ENCODE measurements at regions not wholly inside any gene's neighbourhood (a gene's known extent, or its start where the extent isn't known, plus 50 kb on each side); places are given as distances from the start of the nearest gene placed in this dataset.
A peak's percentile ranks its signal among the peaks of the same experiment; 100 is the strongest.
"Not testable (repeated sequence)": the region's sequence is repeated elsewhere in the genome, so short reads cannot be mapped to it uniquely, and the experiment has no call there.

DNA sequence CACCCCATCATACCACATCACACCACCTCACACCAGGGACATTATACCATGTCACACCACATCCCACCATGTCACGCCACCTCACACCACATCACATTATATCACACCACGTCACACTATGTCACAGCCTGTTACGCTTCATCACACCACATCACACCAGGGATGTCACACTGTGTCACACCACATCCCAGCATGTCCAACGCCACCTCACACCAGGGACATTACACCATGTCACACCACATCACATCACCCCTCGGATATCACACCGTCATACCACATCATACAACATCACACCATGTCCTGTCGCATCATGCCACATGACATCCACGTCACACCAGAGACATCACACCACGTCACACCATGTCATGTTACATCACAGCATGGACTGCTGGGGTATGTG is 235.5 kb downstream of the TMEM121 start:
- 58 to 74% (median 66%) methylated on average over 9 of the region's 9 CpGs for WGBS, 4 donors
- intact Hi-C loops (cut with DNase I) = loop anchor here (2.0 to 5.0 kb wide), 2 partner anchors 145 kb away; no protein-coding TSS in a partner anchor
- Histone ChIP-seq H3K36me3 (replicated peaks in 1 of 2) (no peaks in the 10 kb centered on the region), H3K9me3 (replicated peaks in 1 of 3) (no peaks in the 10 kb centered on the region), H3K27me3 (no peaks in the 10 kb centered on the region), H3K4me1 (replicated peaks in 1 of 2) (no peaks in the 10 kb centered on the region), H3K27ac (no peak overlapping the region), H3K4me3 (no peak overlapping the region)
- DNase-seq = peak in 1 of 7 donors; percentile 44
- TF ChIP-seq, protein P1, sequence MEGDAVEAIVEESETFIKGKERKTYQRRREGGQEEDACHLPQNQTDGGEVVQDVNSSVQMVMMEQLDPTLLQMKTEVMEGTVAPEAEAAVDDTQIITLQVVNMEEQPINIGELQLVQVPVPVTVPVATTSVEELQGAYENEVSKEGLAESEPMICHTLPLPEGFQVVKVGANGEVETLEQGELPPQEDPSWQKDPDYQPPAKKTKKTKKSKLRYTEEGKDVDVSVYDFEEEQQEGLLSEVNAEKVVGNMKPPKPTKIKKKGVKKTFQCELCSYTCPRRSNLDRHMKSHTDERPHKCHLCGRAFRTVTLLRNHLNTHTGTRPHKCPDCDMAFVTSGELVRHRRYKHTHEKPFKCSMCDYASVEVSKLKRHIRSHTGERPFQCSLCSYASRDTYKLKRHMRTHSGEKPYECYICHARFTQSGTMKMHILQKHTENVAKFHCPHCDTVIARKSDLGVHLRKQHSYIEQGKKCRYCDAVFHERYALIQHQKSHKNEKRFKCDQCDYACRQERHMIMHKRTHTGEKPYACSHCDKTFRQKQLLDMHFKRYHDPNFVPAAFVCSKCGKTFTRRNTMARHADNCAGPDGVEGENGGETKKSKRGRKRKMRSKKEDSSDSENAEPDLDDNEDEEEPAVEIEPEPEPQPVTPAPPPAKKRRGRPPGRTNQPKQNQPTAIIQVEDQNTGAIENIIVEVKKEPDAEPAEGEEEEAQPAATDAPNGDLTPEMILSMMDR (IDR thresholded peaks at IDR 0.05) = no peak
- TF ChIP-seq POLR2A (IDR thresholded peaks at IDR 0.05) = no peak

DNA sequence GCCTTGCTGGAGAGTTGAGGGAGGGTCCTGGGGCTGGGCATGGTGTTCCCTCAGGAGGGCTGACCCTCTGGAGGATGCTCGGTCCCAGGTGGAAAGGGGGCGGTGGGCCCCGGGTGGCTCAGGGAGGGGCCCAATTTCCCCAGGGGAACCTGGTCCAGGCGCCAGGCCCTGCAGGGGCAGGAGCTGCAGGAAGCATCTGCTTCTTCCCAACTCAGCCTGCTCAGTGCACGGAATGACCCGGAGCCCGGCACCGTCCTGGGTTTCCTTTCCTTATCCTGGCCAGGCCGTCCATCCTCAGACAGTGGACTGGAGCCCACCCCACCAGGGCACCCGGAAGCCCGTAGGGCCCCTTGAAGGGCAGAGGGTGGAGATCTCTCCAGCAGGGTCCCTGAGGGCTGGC is 235.9 kb downstream of the TMEM121 start:
- H3K27me3 ChIP-seq; H3K9me3 ChIP-seq (replicated peaks in 1 of 3); H3K27ac ChIP-seq; H3K4me1 ChIP-seq (replicated peaks in 1 of 2); H3K4me3 ChIP-seq; DNase-seq; H3K36me3 ChIP-seq (replicated peaks in 1 of 2): not testable (repeated sequence)
- WGBS, 4 donors = 53 to 68% methylated on average over 3 to 4 of the region's 11 CpGs; no CpG with 5 or more reads in 2 of the 4 donors
- intact Hi-C loops (cut with DNase I) = loop anchor here in 1 of 2 donors (5.0 kb wide), 1 partner anchor 145 kb away; no protein-coding TSS in a partner anchor

DNA sequence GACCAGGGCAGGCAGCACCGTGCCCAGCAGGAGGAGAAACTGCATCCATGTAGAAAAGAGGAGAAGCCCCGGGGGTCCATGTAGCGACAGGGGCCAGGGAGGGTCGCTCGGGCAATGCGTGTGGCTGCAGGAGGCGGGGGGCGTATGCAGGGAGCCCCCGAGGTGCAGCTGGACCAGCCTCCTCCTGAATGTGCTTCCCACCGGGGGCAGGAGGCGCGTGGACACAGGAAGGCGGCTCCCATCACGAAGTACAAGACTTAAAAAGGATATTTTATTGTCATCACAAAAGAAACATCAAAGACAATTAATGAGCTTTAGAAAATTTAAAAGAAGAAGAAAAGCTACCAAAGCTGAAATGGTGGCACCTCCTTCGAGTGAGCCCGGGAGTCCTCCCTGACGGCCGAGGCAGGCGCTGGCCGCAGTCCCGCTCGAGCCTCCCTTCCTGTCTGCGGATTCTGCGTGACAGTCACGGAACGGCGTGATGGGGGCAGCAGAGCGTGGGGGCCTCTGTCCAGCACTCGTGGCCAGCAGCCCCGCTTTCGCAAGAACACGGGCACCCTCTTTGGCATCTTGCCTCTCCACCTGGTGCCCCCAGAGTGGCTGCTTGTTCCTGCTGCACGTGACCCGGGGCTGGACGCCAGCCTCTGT is 238.0 kb downstream of the TMEM121 start:
- intact Hi-C loops (cut with DNase I) = loop anchor here in 1 of 2 donors (5.0 kb wide), 1 partner anchor 147 kb away; no protein-coding TSS in a partner anchor
- not testable (repeated sequence) for H3K27me3 ChIP-seq; DNase-seq; H3K9me3 ChIP-seq (replicated peaks in 1 of 3); H3K27ac ChIP-seq; H3K36me3 ChIP-seq (replicated peaks in 1 of 2); H3K4me1 ChIP-seq (replicated peaks in 1 of 2); H3K4me3 ChIP-seq
- 77 to 81% (median 79%) methylated on average over 6 to 28 of the region's 35 CpGs for WGBS, 4 donors

DNA sequence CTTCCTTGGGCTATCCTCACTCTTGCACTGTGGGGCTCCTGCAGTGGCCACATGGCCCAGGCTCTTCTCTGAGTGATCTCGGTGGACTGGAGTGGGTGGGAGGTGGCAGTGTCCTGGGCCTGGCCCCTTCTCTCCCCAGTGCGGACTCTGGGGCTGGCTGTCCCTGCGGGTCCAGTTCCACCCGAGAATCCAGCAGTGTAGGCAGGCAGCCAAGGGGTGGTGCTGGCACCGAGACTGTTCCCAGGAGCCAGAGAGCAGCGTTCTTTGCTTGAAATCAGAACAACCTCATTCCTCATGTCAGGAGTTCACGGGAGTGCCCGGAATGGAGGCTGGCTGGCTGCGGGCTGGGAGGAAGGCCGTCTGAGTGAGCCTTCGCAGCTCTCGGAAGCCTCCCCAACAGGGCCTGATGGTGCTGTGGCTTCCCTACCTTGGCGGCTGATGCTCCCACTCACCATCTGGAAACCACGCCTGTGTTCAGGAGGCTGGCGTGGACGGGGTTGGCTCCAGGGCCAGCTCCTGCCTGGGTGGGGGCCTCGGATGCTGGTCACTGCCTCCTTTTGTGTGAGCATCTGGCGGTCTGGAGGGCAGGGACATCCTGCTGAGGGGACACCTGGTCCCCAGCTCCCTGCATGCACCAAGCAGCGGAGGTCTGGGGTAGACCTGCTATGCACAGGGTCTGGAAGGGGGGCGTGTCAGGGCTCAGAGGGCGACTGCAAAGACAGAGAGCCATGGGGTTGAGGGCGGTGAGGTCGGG is 238.9 kb downstream of the TMEM121 start:
- H3K36me3 ChIP-seq (replicated peaks in 1 of 2); H3K4me1 ChIP-seq (replicated peaks in 1 of 2); DNase-seq; intact Hi-C loops (cut with DNase I); H3K27ac ChIP-seq; H3K27me3 ChIP-seq; H3K9me3 ChIP-seq (replicated peaks in 1 of 3); H3K4me3 ChIP-seq: not testable (repeated sequence)
- WGBS, 4 donors = 78 to 89% (median 83%) methylated on average over 3 to 14 of the region's 23 CpGs

DNA sequence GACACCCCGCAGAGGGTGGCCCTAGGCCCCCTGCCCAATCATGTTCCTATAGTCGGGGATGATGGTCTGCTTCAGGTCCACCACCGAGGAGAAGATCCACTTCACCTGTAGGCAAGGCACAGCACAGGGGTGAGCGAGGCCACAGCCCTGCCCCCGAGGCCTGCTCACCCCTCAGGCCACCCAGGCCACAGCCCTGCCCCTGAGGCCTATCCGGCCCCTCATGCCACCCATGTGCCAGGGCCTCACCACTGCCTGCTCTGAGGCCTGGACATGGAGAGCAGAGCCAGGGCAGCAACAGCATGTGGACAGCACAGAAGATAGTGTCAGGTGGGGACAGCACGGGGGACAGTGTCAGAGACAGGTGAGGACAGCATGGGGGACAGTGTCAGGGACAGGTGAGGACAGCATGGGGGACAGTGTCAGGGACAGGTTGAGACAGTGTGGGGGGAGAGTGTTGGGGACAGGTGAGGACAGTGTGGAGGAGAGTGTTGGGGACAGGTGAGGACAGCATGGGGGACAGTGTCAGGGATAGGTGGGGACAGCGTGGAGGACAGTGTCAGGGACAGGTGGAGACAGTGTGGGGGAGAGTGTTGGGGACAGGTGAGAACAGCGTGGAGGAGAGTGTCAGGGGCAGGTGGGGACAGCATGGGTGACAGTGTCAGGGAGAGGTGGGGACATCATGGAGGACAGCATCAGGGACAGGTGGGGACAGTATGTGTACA is 239.7 kb downstream of the TMEM121 start:
- no peak for TF ChIP-seq POLR2A (IDR thresholded peaks at IDR 0.05)
- Histone ChIP-seq H3K9me3 (replicated peaks in 1 of 3) (no peaks in the 10 kb centered on the region), H3K27me3 (no peaks in the 10 kb centered on the region), H3K27ac (no peak overlapping the region), H3K4me1 (replicated peaks in 1 of 2) (no peaks in the 10 kb centered on the region), H3K36me3 (replicated peaks in 1 of 2) (no peaks in the 10 kb centered on the region), H3K4me3 (no peak overlapping the region)
- DNase-seq = no peak
- intact Hi-C loops (cut with DNase I) = no loop called here
- 74 to 85% (median 80%) methylated on average over 8 to 9 of the region's 9 CpGs for WGBS, 4 donors

DNA sequence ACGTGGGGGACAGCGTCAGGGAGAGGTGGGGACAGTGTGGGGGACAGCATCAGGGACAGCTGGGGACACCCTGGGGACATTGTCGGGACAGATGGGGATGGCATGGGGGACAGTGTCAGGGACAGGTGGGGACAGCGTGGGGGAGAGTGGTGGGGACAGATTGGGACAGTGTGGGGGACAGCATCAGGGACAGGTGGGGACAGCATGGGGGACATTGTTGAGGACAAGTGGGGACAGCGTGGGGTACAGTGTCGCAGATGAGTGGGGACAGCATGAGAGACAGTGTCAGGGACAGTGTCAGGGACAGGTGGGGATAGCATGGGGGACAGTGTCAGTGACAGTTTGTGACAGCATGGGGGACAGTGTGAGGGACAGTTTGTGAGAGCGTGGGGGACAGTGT is 240.9 kb downstream of the TMEM121 start:
- 68 to 81% (median 77%) methylated on average over 5 to 7 of the region's 7 CpGs for WGBS, 4 donors
- intact Hi-C loops (cut with DNase I) = no loop called here
- no peaks in the 10 kb centered on the region for H3K9me3 ChIP-seq (replicated peaks in 1 of 3)
- no peaks in the 10 kb centered on the region for H3K4me1 ChIP-seq (replicated peaks in 1 of 2)
- H3K4me3 ChIP-seq = no peak overlapping the region
- no peak for DNase-seq
- H3K36me3 ChIP-seq (replicated peaks in 1 of 2) = no peaks in the 10 kb centered on the region
- TF ChIP-seq POLR2A (IDR thresholded peaks at IDR 0.05) = no peak
- TF ChIP-seq, protein P1 (IDR thresholded peaks at IDR 0.05) = no peak
- H3K27me3 ChIP-seq = no peaks in the 10 kb centered on the region
- no peak overlapping the region for H3K27ac ChIP-seq

DNA sequence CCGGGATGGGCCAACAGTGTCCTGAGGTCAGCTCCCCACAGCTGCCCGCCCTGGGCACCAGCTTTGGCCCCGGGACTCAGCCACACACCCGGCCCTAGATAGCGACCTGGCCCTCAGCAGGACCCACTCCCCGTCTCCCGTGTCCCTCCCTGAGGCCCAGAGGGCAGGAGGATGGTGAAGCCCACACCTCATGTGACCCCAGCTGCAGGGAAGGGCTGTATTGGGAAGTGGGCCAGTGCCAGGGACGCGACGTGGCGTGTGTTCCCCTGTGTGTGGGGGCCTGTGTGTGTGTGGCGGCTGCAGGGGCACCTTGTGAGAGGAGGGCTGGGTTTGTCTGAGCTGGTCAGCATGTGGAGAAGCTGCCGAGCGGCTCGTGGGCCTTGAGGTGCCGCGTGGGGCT is 241.7 kb downstream of the TMEM121 start:
- H3K27me3 ChIP-seq; H3K9me3 ChIP-seq (replicated peaks in 1 of 3); H3K4me1 ChIP-seq (replicated peaks in 1 of 2); H3K4me3 ChIP-seq; H3K36me3 ChIP-seq (replicated peaks in 1 of 2); H3K27ac ChIP-seq; DNase-seq; intact Hi-C loops (cut with DNase I): not testable (repeated sequence)
- WGBS, 4 donors = 78 to 79% methylated on average over 9 to 14 of the region's 17 CpGs; no CpG with 5 or more reads in 2 of the 4 donors

DNA sequence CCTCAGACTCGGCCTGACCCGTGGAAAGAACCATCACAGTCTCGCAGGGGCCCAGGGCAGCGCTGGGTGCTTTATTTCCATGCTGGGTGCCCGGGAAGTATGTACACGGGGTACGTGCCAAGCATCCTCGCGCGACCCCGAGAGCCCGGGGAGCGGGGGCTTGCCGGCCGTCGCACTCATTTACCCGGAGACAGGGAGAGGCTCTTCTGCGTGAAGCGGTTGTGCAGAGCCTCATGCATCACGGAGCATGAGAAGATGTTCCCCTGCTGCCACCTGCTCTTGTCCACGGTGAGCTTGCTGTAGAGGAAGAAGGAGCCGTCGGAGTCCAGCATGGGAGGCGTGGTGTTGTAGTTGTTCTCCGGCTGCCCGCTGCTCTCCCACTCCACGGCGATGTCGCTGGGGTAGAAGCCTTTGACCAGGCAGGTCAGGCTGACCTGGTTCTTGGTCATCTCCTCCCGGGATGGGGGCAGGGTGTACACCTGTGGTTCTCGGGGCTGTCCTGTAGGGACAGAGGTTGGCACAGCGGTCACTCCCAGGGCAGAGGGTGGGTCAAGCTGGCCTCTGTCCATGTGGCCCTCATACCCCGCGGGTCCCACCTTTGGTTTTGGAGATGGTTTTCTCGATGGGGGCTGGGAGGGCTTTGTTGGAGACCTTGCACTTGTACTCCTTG is 242.8 kb downstream of the TMEM121 start:
- DNase-seq; intact Hi-C loops (cut with DNase I); H3K36me3 ChIP-seq (replicated peaks in 1 of 2); H3K4me3 ChIP-seq; H3K9me3 ChIP-seq (replicated peaks in 1 of 3); H3K27ac ChIP-seq; H3K27me3 ChIP-seq; H3K4me1 ChIP-seq (replicated peaks in 1 of 2): not testable (repeated sequence)
- WGBS, 4 donors = 81 to 93% (median 86%) methylated on average over 8 to 34 of the region's 35 CpGs
